Adrenal gland (tissue), 9 donors: ENCODE measurements at regions not wholly inside any gene's neighbourhood (a gene's known extent, or its start where the extent isn't known, plus 50 kb on each side); places are given as distances from the start of the nearest gene placed in this dataset.

Experiments
- DNase-seq, 7 donors: peaks; one replicate each; pipeline ENCODE4 v3.0.0-alpha.2; 2019 to 2020
- H3K27ac ChIP-seq, 5 donors: fragments of 200-600 bp; sonication (generic) in 4 of 5; 1 replicate in 3 of 5; 2 replicates in 2 of 5; pipeline versions ENCODE4 v1.5.1 to v1.8.0; 2016 to 2020; ENCODE audit warnings: mild to moderate bottlenecking in 1 of 5
- H3K27me3 ChIP-seq: fragments of 200-600 bp; 2 replicates; pipeline ENCODE4 v1.8.0; 2021
- H3K36me3 ChIP-seq, 2 donors: fragments of 200-600 bp; replicated peaks in 1 of 2; 1 replicate in 1 of 2; 2 replicates in 1 of 2; pipeline versions ENCODE4 v1.5.1 to v1.8.0; 2018 to 2022
- H3K4me1 ChIP-seq, 2 donors: fragments of 200-600 bp; replicated peaks in 1 of 2; 1 replicate in 1 of 2; 2 replicates in 1 of 2; pipeline versions ENCODE4 v1.5.1 to v1.8.0; 2018 to 2021
- H3K4me3 ChIP-seq, 4 donors: fragments of 200-600 bp; sonication (generic) in 3 of 4; one replicate each; pipeline ENCODE4 v1.5.1; 2016 to 2018
- H3K9me3 ChIP-seq, 3 donors: fragments of 200-600 bp; sonication (generic) in 1 of 3; replicated peaks in 1 of 3; 1 replicate in 2 of 3; 2 replicates in 1 of 3; pipeline versions ENCODE4 v1.5.1 to v1.8.0; 2016 to 2021
- CTCF ChIP-seq, 6 experiments: fragments of 450-650 bp in 4 of 6; fragments of 200-600 bp in 2 of 6; sonication (generic) in 1 of 6; IDR thresholded peaks; 1 replicate in 5 of 6; 2 replicates in 1 of 6; pipeline versions ENCODE4 v1.5.1 to v1.8.0; 2016 to 2021; ENCODE audit warnings: antibody characterized with exemption in 6 of 6, mild to moderate bottlenecking in 2 of 6, moderate library complexity in 1 of 6
- POLR2A ChIP-seq, 2 donors: fragments of 450-650 bp; IDR thresholded peaks; one replicate each; pipeline ENCODE4 v1.6.1; 2017; ENCODE audit warnings: antibody characterized with exemption in 2 of 2, mild to moderate bottlenecking in 2 of 2, moderate library complexity in 1 of 2
- WGBS, 4 donors: extraction: QIAGEN DNeasy Blood & Tissue Kit in 2 of 4; methylation state at CpG; one replicate each; pipeline versions ENCODE4 v1.1.5 to v1.1.7; 2013 to 2017; 5-methylcytosine and 5-hydroxymethylcytosine counted together
- intact Hi-C, 2 donors: fragments of 100-400 bp; cut with DNase I; formaldehyde crosslinking; loops; one replicate each; pipeline versions ENCODE4 v1.14.1 to v1.15.0; 2022 to 2023
- donor health status: healthy with polysubstance abuse.
- donor health status: Bipolar disorder and iron deficiency.
- donor health status: DM: yes; HTN: yes; CAD: no.
- donor health status: DM: no; HTN: no; CAD: no.
- donor health status: DM: no; HTN: no; CAD: no.

GRCh38 chr2:853203-853870, 97.3 kb upstream of the SNTG2 start:
- 74 to 80% (median 77%) methylated on average over 19 of the region's 19 CpGs for WGBS, 4 donors
- H3K4me3 ChIP-seq: no peak overlapping the region
- H3K9me3 ChIP-seq: no peaks in the 10 kb centered on the region
- H3K27me3 ChIP-seq: no peaks in the 10 kb centered on the region
- H3K27ac ChIP-seq: no peak overlapping the region
- intact Hi-C loops: loop anchor here (10.0 kb wide), 1 partner anchor 691 kb away; no protein-coding TSS in a partner anchor
- no peak for DNase-seq
- TF ChIP-seq CTCF (IDR thresholded peaks at IDR 0.05): no peak
- TF ChIP-seq POLR2A (IDR thresholded peaks at IDR 0.05): no peak
- H3K4me1 ChIP-seq: no peaks in the 10 kb centered on the region
- no peaks in the 10 kb centered on the region for H3K36me3 ChIP-seq

- DNase-seq: no peak
- intact Hi-C loops: loop anchor here (10.0 kb wide), 1 partner anchor 693 kb away; no protein-coding TSS in a partner anchor
Measured at GRCh38 chr2:852168-852567, 98.5 kb upstream of the SNTG2 start.

GRCh38 chr2:851680-852079, 99.0 kb upstream of the SNTG2 start:
- Histone ChIP-seq H3K27me3 (no peaks in the 10 kb centered on the region), H3K27ac (no peak overlapping the region), H3K36me3 (no peaks in the 10 kb centered on the region), H3K4me1 (no peaks in the 10 kb centered on the region), H3K4me3 (no peak overlapping the region), H3K9me3 (no peaks in the 10 kb centered on the region)
- intact Hi-C loops: loop anchor here (10.0 kb wide), 1 partner anchor 693 kb away; no protein-coding TSS in a partner anchor
- no peak for TF ChIP-seq CTCF (IDR thresholded peaks at IDR 0.05)
- DNase-seq: no peak
- WGBS, 4 donors: 85 to 92% (median 89%) methylated on average over 8 of the region's 8 CpGs

More at GRCh38 chr2:852168-852567, 98.5 kb upstream of the SNTG2 start:
- 82 to 96% (median 91%) methylated on average over 5 to 6 of the region's 6 CpGs for WGBS, 4 donors
- H3K4me3 ChIP-seq: no peak overlapping the region
- H3K9me3 ChIP-seq: no peaks in the 10 kb centered on the region
- H3K36me3 ChIP-seq: no peaks in the 10 kb centered on the region
- TF ChIP-seq POLR2A (IDR thresholded peaks at IDR 0.05): no peak
- TF ChIP-seq CTCF (IDR thresholded peaks at IDR 0.05): no peak
- H3K4me1 ChIP-seq: no peaks in the 10 kb centered on the region
- H3K27me3 ChIP-seq: no peaks in the 10 kb centered on the region
- H3K27ac ChIP-seq: no peak overlapping the region

GRCh38 chr2:851078-851477, 99.6 kb upstream of the SNTG2 start:
- TF ChIP-seq CTCF (IDR thresholded peaks at IDR 0.05): no peak
- no peak for TF ChIP-seq POLR2A (IDR thresholded peaks at IDR 0.05)
- no peak for DNase-seq
- Histone ChIP-seq H3K4me3 (no peak overlapping the region), H3K4me1 (no peaks in the 10 kb centered on the region), H3K27ac (no peak overlapping the region), H3K36me3 (no peaks in the 10 kb centered on the region), H3K27me3 (no peaks in the 10 kb centered on the region), H3K9me3 (no peaks in the 10 kb centered on the region)
- WGBS, 4 donors: 80 to 100% (median 85%) methylated on average over 1 to 3 of the region's 3 CpGs
- intact Hi-C loops: loop anchor here (10.0 kb wide), 1 partner anchor 694 kb away; no protein-coding TSS in a partner anchor
